KMS-11 (cell line): ENCODE measurements at regions not wholly inside any gene's neighbourhood (a gene's known extent, or its start where the extent isn't known, plus 50 kb on each side); places are given as distances from the start of the nearest gene placed in this dataset.

Source experiments
- H2AFZ ChIP-seq: fragments of 200-600 bp; sonication (generic); 2 replicates; pipeline ENCODE4 v1.6.1; 2016; ENCODE audit warnings: antibody characterized with exemption, mixed run types, low read depth
- H3K27ac ChIP-seq: fragments of 200-600 bp; sonication (generic); 2 replicates; pipeline ENCODE4 v1.6.1; 2016; ENCODE audit warnings: mild to moderate bottlenecking, mixed run types
- H3K27me3 ChIP-seq: fragments of 200-600 bp; sonication (generic); 2 replicates; pipeline ENCODE4 v1.6.1; 2017; ENCODE audit warnings: mild to moderate bottlenecking, low read depth, mixed run types, moderate library complexity; ENCODE audit not compliant: insufficient read depth
- H3K36me3 ChIP-seq: fragments of 200-600 bp; sonication (generic); 2 replicates; pipeline ENCODE4 v1.6.1; 2017; ENCODE audit warnings: mild to moderate bottlenecking, mixed run types; ENCODE audit not compliant: insufficient read depth
- H3K4me1 ChIP-seq: fragments of 200-600 bp; sonication (generic); 2 replicates; pipeline ENCODE4 v1.6.1; 2016; ENCODE audit warnings: mild to moderate bottlenecking, low read depth, mixed run types; ENCODE audit not compliant: poor library complexity, severe bottlenecking
- H3K4me2 ChIP-seq: fragments of 200-600 bp; sonication (generic); 2 replicates; pipeline ENCODE4 v1.7.0; 2016; ENCODE audit warnings: mild to moderate bottlenecking, mixed run types
- H3K4me3 ChIP-seq: fragments of 200-600 bp; sonication (generic); IDR thresholded peaks from 2 replicates; pipeline ENCODE4 v1.6.1; 2017; ENCODE audit warnings: low read depth, low read length, mixed read lengths; ENCODE audit not compliant: insufficient read depth
- H3K79me2 ChIP-seq: fragments of 200-600 bp; sonication (generic); 2 replicates; pipeline ENCODE4 v1.6.1; 2016; ENCODE audit warnings: low read depth, mixed run types; ENCODE audit not compliant: insufficient read depth
- H3K9ac ChIP-seq: fragments of 200-600 bp; sonication (generic); 2 replicates; pipeline ENCODE4 v1.6.1; 2016; ENCODE audit warnings: mild to moderate bottlenecking, mixed run types
- H4K20me1 ChIP-seq: fragments of 200-600 bp; sonication (generic); 2 replicates; pipeline ENCODE4 v1.6.1; 2016; ENCODE audit warnings: mild to moderate bottlenecking, mixed run types; ENCODE audit not compliant: insufficient read depth
- TF ChIP-seq, protein P1 (sequence below): fragments of 200-600 bp; sonication (generic); conservative IDR thresholded peaks from 2 replicates; pipeline ENCODE4 v1.6.1; 2017; ENCODE audit warnings: low read depth, mild to moderate bottlenecking, antibody characterized with exemption, low read length, moderate library complexity, mixed read lengths

DNA sequence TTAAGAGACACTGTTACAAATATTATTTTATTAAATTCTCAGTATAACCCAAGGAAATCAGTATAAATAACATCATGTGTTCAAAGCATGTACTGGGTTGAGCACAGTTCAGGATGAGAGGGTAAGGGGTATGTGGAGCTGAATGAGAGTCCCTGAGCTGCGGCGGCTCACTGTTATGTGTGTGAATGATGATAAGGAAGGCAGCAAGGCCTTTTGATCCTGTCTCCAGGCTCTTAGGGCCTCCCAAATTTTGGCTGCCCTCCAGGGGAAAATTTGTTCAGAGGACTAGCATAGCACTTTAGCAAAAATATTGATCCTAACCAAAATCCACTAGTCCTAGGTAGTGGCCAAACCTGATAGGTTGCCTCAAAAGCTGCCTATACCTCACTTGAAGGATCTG, 86.1 kb upstream of the SPON1 start:
- Histone ChIP-seq H2AFZ (no peak overlapping the region), H3K4me1 (no peaks in the 10 kb centered on the region), H3K27ac (no peak overlapping the region), H3K27me3 (no peaks in the 10 kb centered on the region), H3K9ac (no peak overlapping the region), H3K4me2 (no peak overlapping the region), H3K4me3 (no peak overlapping the region), H3K79me2 (no peaks in the 10 kb centered on the region), H4K20me1 (no peaks in the 10 kb centered on the region), H3K36me3 (no peaks in the 10 kb centered on the region)
- TF ChIP-seq, protein P1, sequence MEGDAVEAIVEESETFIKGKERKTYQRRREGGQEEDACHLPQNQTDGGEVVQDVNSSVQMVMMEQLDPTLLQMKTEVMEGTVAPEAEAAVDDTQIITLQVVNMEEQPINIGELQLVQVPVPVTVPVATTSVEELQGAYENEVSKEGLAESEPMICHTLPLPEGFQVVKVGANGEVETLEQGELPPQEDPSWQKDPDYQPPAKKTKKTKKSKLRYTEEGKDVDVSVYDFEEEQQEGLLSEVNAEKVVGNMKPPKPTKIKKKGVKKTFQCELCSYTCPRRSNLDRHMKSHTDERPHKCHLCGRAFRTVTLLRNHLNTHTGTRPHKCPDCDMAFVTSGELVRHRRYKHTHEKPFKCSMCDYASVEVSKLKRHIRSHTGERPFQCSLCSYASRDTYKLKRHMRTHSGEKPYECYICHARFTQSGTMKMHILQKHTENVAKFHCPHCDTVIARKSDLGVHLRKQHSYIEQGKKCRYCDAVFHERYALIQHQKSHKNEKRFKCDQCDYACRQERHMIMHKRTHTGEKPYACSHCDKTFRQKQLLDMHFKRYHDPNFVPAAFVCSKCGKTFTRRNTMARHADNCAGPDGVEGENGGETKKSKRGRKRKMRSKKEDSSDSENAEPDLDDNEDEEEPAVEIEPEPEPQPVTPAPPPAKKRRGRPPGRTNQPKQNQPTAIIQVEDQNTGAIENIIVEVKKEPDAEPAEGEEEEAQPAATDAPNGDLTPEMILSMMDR, result no peak

DNA sequence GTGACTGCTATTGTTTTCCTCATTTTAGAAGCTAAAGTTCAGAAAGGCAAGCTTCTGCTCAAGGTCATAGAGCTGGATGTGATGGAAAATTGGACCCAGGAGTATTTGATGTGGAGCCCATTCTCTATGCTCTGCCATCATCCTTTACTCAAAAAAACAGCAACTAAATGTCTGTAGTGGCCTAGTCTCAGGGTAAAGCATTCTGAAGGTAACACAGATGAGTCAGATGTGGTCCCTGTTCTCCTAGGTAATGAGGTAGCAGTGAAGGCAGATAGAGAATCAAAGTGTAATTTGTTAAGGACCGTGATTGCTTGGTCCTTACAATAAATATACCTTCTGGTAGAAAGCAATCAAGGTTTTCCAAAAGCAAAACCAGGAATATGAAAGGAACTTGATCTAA, 84.4 kb upstream of the SPON1 start:
- H4K20me1 ChIP-seq, result no peaks in the 10 kb centered on the region
- H2AFZ ChIP-seq, result no peak overlapping the region
- TF ChIP-seq, protein P1, result no peak
- H3K36me3 ChIP-seq, result no peaks in the 10 kb centered on the region
- no peak overlapping the region for H3K4me2 ChIP-seq
- no peak overlapping the region for H3K9ac ChIP-seq
- H3K4me1 ChIP-seq, result no peaks in the 10 kb centered on the region
- H3K27ac ChIP-seq, result no peak overlapping the region
- H3K4me3 ChIP-seq, result no peak overlapping the region
- no peaks in the 10 kb centered on the region for H3K27me3 ChIP-seq
- H3K79me2 ChIP-seq, result no peaks in the 10 kb centered on the region

DNA sequence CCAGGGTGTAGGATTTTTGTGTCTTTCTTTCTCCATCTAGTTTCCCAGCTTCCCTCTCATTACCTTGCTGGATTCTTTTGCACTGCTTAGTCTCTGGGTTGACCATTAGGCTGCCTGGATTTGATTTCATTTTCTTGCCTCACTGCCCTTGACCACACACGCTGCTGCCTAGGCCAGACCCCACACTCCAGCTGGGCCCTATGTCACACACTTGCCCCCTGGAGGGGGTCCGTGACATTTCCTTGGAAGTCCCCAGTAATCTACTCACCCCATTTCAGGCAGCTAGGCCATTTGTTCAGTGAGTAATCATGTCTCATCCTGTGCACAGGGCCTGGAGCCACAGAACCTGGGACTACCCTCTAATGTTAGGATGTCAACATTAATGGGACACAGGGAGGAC, 81.9 kb upstream of the SPON1 start:
- H3K27ac ChIP-seq, result no peak overlapping the region
- no peaks in the 10 kb centered on the region for H4K20me1 ChIP-seq
- no peak overlapping the region for H3K4me2 ChIP-seq
- H3K4me3 ChIP-seq, result no peak overlapping the region
- H3K9ac ChIP-seq, result no peak overlapping the region
- no peaks in the 10 kb centered on the region for H3K36me3 ChIP-seq
- H3K79me2 ChIP-seq, result no peaks in the 10 kb centered on the region
- H2AFZ ChIP-seq, result no peak overlapping the region
- H3K4me1 ChIP-seq, result no peaks in the 10 kb centered on the region
- H3K27me3 ChIP-seq, result no peaks in the 10 kb centered on the region
- TF ChIP-seq, protein P1, result no peak

DNA sequence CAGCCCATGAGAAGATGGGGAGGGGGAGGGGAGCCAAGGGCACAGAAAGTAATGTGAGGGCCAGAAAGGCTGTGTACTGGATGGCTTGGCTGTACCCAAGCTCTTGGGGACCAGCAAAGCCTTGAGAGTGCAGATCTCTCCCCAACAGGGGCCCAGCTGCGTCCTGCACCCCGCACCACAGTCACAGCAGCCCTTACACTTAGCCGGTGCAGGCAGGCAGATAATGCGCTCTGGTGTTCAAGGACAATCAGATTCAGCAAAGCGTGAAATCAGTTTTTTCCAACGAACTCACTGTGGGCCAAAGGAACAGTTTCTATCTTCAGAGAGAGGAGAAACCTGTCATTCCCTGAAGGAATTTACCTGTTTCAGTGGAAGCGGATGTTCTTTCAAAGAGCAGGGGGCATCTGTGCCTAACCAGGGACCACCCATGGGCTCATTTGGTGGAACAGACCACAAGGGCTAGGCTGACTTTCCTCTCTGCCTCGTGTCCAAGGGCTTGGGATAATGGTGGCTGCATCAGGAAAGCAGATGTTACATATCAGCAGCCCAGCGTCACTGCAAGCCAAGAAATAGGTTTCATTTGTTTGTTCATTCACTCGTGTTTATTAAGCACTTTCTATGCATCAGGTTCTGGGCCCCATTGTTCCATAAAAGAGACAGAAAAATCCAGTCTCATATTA, 81.2 kb upstream of the SPON1 start:
- no peaks in the 10 kb centered on the region for H3K27me3 ChIP-seq
- no peaks in the 10 kb centered on the region for H3K36me3 ChIP-seq
- no peak overlapping the region for H3K9ac ChIP-seq
- H3K79me2 ChIP-seq, result no peaks in the 10 kb centered on the region
- no peak overlapping the region for H3K4me2 ChIP-seq
- H2AFZ ChIP-seq, result no peak overlapping the region
- H3K4me3 ChIP-seq, result no peak overlapping the region
- TF ChIP-seq, protein P1, result no peak
- no peaks in the 10 kb centered on the region for H3K4me1 ChIP-seq
- no peak overlapping the region for H3K27ac ChIP-seq
- no peaks in the 10 kb centered on the region for H4K20me1 ChIP-seq
